HepG2 (cell line): ENCODE measurements at regions not wholly inside any gene's neighbourhood (a gene's known extent, or its start where the extent isn't known, plus 50 kb on each side); places are given as distances from the start of the nearest gene placed in this dataset.

Experiments
- ATAC-seq: fragments of 200-7000 bp; cut with Tn5 transposase; 3 replicates; pipeline ENCODE4 v1.9.1; 2020; ENCODE audit warnings: mild to moderate bottlenecking, moderate library complexity
- BruUV-seq: library from RNA; stranded (reverse); fragments of 400-500 nt; replicated peaks from 2 replicates; lab custom pipeline; 2021; lab: Mats Ljungman, UMichigan
- CTCF ChIA-PET: fragments of 300-600 bp; formaldehyde crosslinking; extraction: SDS; loops from one replicate; lab custom pipeline; 2021; ENCODE audit warnings: low total read pairs, inconsistent platforms, low intra/inter-chr PET ratio; lab: Yijun Ruan, JAX
- POLR2A ChIA-PET: fragments of 350-600 bp; sonication (Branson Sonifier 250); formaldehyde crosslinking; loops from one replicate; lab custom pipeline; 2020; ENCODE audit warnings: antibody characterized with exemption, inconsistent platforms; lab: Yijun Ruan, JAX
- DNase-seq: peaks from one replicate; pipeline ENCODE4 v3.0.0-alpha.2; 2015; ENCODE audit warnings: low spot score
- FAIRE-seq: peaks from 3 replicates; lab custom pipeline; 2011; peaks lifted over from hg19 to GRCh38; lab: Jason Lieb, UNC
- H2AFZ ChIP-seq: one replicate; pipeline ENCODE4 v1.6.1; 2011; ENCODE audit warnings: low read length, inconsistent platforms
- H3K27ac ChIP-seq: fragments of 300-600 bp; 3 replicates; pipeline ENCODE4 v1.8.0; 2011; ENCODE audit warnings: mixed run types, mild to moderate bottlenecking, mixed read lengths, low read length, inconsistent platforms; ENCODE audit not compliant: insufficient read depth; ENCODE audit errors: extremely low read length
- H3K27me3 ChIP-seq, 2 experiments: fragments of 200-600 bp in 1 of 2; 2 replicates in 1 of 2; 3 replicates in 1 of 2; pipeline versions ENCODE4 v1.6.0 to v1.8.0; 2011; ENCODE audit warnings: low read length in 2 of 2, mild to moderate bottlenecking in 2 of 2, moderate library complexity in 2 of 2, inconsistent platforms in 1 of 2; ENCODE audit not compliant: insufficient read depth in 2 of 2, control insufficient read depth in 1 of 2
- H3K36me3 ChIP-seq, 2 experiments: fragments of 200-600 bp in 1 of 2; replicated peaks in 1 of 2; 2 replicates in 1 of 2; 3 replicates in 1 of 2; pipeline versions ENCODE4 v1.5.1 to v1.8.0; 2011; ENCODE audit warnings: low read length in 2 of 2, inconsistent platforms in 1 of 2; ENCODE audit not compliant: insufficient read depth in 2 of 2, control insufficient read depth in 1 of 2
- H3K4me1 ChIP-seq: 2 replicates; pipeline ENCODE4 v1.5.1; 2012; ENCODE audit warnings: low read length, inconsistent platforms; ENCODE audit not compliant: insufficient read depth
- H3K4me2 ChIP-seq: 2 replicates; pipeline ENCODE4 v1.6.0; 2011; ENCODE audit warnings: low read depth, low read length, inconsistent platforms
- H3K4me3 ChIP-seq, 3 experiments: fragments of 200-600 bp in 1 of 3; sonication (generic), shearing (Covaris generic) in 1 of 3; replicated peaks in 1 of 3; 2 replicates each; pipeline ENCODE4 v1.5.1; 2011 to 2016; ENCODE audit warnings: low read length in 3 of 3, inconsistent platforms in 2 of 3, low read depth in 2 of 3, mild to moderate bottlenecking in 2 of 3, control low read depth in 1 of 3, mixed read lengths in 1 of 3; ENCODE audit not compliant: insufficient read depth in 1 of 3
- H3K79me2 ChIP-seq: one replicate; pipeline ENCODE4 v1.6.1; 2011; ENCODE audit warnings: low read length, inconsistent platforms; ENCODE audit not compliant: insufficient read depth
- H3K9ac ChIP-seq: 2 replicates; pipeline ENCODE4 v1.6.0; 2011; ENCODE audit warnings: mild to moderate bottlenecking, low read depth, low read length, inconsistent platforms; ENCODE audit not compliant: insufficient read depth
- H3K9me3 ChIP-seq: 2 replicates; pipeline ENCODE4 v1.5.1; 2012; ENCODE audit warnings: mild to moderate bottlenecking, low read length
- H4K20me1 ChIP-seq: 2 replicates; pipeline ENCODE4 v1.6.0; 2011; ENCODE audit warnings: inconsistent platforms, mild to moderate bottlenecking, low read length, moderate library complexity; ENCODE audit not compliant: insufficient read depth
- ARNT ChIP-seq: fragments of 450-650 bp; IDR thresholded peaks from 2 replicates; pipeline ENCODE4 v1.6.1; 2017
- MTF1 ChIP-seq: sonication (generic); formaldehyde crosslinking; IDR thresholded peaks from 2 replicates; pipeline ENCODE4 v1.5.0; 2020; ENCODE audit warnings: missing genetic modification reagents
- NR2F2 ChIP-seq: IDR thresholded peaks from 2 replicates; pipeline ENCODE4 v1.6.1; 2012; ENCODE audit warnings: low read depth, inconsistent platforms, borderline replicate concordance
- SMAD1 ChIP-seq: sonication (generic); formaldehyde crosslinking; IDR thresholded peaks from 2 replicates; pipeline ENCODE4 v1.4.0; 2020; ENCODE audit warnings: missing genetic modification reagents, low read depth, mild to moderate bottlenecking, borderline replicate concordance
- SPEN ChIP-seq: sonication (generic); formaldehyde crosslinking; IDR thresholded peaks from 2 replicates; pipeline ENCODE4 v1.5.1; 2020; ENCODE audit warnings: low read depth, mild to moderate bottlenecking, missing genetic modification reagents
- ZNF205 ChIP-seq: IDR thresholded peaks from 2 replicates; pipeline ENCODE4 v1.6.1; 2018; ENCODE audit warnings: missing biosample characterization, missing genetic modification reagents
- ZNF629 ChIP-seq: sonication (generic); formaldehyde crosslinking; conservative IDR thresholded peaks from 2 replicates; pipeline ENCODE4 v1.5.0; 2020; ENCODE audit warnings: missing genetic modification reagents
- ZNF761 ChIP-seq: sonication (generic); formaldehyde crosslinking; conservative IDR thresholded peaks from 2 replicates; pipeline ENCODE4 v1.4.0; 2020; ENCODE audit warnings: mild to moderate bottlenecking, missing genetic modification reagents
- WGBS: methylation state at CpG from one replicate; pipeline ENCODE4 v1.1.6; 2017; ENCODE audit warnings: low lambda C conversion rate; 5-methylcytosine and 5-hydroxymethylcytosine counted together
- in situ Hi-C: cut with HindIII; loops from 2 replicates; pipeline ENCODE4 v1.10.0; 2017; ENCODE audit warnings: low pct_unique_long_range_greater_than_20kb; ENCODE audit not compliant: extremely low pct_ligation_motif_present
- intact Hi-C: fragments of 100-400 bp; cut with micrococcal nuclease; formaldehyde crosslinking; loops from one replicate; pipeline ENCODE4 v1.10.0; 2022; ENCODE audit not compliant: unreplicated experiment
- TF ChIP-seq, protein P1 (sequence below): sonication (generic); formaldehyde crosslinking; conservative IDR thresholded peaks from 2 replicates; pipeline ENCODE4 v1.4.0; 2020; ENCODE audit warnings: missing genetic modification reagents
- TF ChIP-seq, protein P2 (sequence below): sonication (generic); formaldehyde crosslinking; IDR thresholded peaks from one replicate; pipeline ENCODE4 v1.5.1; 2020; ENCODE audit warnings: mild to moderate bottlenecking, missing genetic modification reagents; ENCODE audit errors: not compliant biosample characterization
- TF ChIP-seq, protein P3 (sequence below): sonication (generic); formaldehyde crosslinking; IDR thresholded peaks from 2 replicates; pipeline ENCODE4 v1.4.0; 2020; ENCODE audit warnings: missing genetic modification reagents

DNA sequence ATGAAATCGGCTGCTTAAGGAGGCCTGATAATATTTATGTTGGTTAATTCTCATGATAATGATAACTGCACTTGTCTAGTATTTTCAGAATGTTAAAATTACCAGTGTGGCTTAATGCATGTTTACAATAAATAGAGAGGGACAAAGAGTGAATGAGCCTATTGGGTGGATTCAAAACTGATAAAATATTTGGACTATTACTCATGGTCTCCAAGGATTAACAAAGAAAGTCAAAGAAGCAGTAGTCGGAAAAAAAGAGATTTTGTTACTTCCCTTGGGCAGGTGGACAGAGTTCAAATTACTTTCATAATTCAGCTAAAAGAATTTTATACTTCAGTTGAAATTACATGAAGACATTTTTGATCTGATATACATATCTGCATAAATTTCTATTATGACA is 258.2 kb upstream of the PMFBP1 start:
- in situ Hi-C loops = no loop called here
- POLR2A ChIA-PET = no interaction called here
- intact Hi-C loops = no loop called here
- DNase-seq (no peak), FAIRE-seq (no peak), ATAC-seq (no peak)
- Histone ChIP-seq H3K4me3 (no peak overlapping the region), H3K9ac (no peak overlapping the region), H4K20me1 (no peaks in the 10 kb centered on the region), H2AFZ (no peak overlapping the region), H3K4me1 (no peaks in the 10 kb centered on the region), H3K27ac (no peak overlapping the region), H3K4me2 (no peak overlapping the region), H3K79me2 (no peaks in the 10 kb centered on the region), H3K27me3 (no peaks in the 10 kb centered on the region), H3K9me3 (peaks cover 21% of the 10 kb centered on the region), H3K36me3 (peaks cover 0 to 3% of the 10 kb centered on the region in 2 experiments; a peak in 2 of 5 replicates)
- no TSS peak for BruUV-seq
- 87% methylated on average over 2 of the region's 2 CpGs for WGBS
- CTCF ChIA-PET = no interaction called here
- TF ChIP-seq ZNF205 (CRISPR knock-in tag) (no peak), MTF1 (no peak), ZNF629 (CRISPR knock-in tag) (no peak), ZNF761 (CRISPR knock-in tag) (no peak), SMAD1 (CRISPR knock-in tag) (no peak), NR2F2 (no peak), ARNT (no peak), SPEN (CRISPR knock-in tag) (no peak)
- TF ChIP-seq, protein P1, sequence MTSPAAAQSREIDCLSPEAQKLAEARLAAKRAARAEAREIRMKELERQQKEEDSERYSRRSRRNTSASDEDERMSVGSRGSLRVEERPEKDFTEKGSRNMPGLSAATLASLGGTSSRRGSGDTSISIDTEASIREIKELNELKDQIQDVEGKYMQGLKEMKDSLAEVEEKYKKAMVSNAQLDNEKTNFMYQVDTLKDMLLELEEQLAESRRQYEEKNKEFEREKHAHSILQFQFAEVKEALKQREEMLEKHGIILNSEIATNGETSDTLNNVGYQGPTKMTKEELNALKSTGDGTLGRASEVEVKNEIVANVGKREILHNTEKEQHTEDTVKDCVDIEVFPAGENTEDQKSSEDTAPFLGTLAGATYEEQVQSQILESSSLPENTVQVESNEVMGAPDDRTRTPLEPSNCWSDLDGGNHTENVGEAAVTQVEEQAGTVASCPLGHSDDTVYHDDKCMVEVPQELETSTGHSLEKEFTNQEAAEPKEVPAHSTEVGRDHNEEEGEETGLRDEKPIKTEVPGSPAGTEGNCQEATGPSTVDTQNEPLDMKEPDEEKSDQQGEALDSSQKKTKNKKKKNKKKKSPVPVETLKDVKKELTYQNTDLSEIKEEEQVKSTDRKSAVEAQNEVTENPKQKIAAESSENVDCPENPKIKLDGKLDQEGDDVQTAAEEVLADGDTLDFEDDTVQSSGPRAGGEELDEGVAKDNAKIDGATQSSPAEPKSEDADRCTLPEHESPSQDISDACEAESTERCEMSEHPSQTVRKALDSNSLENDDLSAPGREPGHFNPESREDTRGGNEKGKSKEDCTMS (CRISPR knock-in tag) = no peak
- TF ChIP-seq, protein P2, sequence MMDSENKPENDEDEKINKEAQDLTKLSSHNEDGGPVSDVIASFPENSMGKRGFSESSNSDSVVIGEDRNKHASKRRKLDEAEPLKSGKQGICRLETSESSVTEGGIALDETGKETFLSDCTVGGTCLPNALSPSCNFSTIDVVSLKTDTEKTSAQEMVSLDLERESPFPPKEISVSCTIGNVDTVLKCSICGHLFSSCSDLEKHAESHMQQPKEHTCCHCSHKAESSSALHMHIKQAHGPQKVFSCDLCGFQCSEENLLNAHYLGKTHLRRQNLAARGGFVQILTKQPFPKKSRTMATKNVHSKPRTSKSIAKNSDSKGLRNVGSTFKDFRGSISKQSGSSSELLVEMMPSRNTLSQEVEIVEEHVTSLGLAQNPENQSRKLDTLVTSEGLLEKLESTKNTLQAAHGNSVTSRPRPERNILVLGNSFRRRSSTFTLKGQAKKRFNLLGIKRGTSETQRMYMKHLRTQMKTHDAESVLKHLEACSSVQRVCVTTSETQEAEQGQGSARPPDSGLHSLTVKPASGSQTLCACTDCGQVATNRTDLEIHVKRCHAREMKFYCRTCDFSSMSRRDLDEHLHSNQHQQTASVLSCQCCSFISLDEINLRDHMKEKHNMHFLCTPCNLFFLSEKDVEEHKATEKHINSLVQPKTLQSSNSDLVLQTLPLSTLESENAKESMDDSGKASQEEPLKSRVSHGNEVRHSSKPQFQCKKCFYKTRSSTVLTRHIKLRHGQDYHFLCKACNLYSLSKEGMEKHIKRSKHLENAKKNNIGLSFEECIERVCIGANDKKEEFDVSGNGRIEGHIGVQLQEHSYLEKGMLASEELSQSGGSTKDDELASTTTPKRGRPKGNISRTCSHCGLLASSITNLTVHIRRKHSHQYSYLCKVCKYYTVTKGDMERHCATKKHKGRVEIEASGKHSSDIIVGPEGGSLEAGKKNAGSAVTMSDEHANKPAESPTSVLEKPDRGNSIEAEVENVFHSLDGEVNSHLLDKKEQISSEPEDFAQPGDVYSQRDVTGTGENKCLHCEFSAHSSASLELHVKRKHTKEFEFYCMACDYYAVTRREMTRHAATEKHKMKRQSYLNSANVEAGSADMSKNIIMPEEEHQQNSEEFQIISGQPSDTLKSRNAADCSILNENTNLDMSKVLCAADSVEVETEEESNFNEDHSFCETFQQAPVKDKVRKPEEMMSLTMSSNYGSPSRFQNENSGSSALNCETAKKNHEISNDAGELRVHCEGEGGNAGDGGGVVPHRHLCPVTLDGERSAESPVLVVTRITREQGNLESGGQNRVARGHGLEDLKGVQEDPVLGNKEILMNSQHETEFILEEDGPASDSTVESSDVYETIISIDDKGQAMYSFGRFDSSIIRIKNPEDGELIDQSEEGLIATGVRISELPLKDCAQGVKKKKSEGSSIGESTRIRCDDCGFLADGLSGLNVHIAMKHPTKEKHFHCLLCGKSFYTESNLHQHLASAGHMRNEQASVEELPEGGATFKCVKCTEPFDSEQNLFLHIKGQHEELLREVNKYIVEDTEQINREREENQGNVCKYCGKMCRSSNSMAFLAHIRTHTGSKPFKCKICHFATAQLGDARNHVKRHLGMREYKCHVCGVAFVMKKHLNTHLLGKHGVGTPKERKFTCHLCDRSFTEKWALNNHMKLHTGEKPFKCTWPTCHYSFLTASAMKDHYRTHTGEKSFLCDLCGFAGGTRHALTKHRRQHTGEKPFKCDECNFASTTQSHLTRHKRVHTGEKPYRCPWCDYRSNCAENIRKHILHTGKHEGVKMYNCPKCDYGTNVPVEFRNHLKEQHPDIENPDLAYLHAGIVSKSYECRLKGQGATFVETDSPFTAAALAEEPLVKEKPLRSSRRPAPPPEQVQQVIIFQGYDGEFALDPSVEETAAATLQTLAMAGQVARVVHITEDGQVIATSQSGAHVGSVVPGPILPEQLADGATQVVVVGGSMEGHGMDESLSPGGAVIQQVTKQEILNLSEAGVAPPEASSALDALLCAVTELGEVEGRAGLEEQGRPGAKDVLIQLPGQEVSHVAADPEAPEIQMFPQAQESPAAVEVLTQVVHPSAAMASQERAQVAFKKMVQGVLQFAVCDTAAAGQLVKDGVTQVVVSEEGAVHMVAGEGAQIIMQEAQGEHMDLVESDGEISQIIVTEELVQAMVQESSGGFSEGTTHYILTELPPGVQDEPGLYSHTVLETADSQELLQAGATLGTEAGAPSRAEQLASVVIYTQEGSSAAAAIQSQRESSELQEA (CRISPR knock-in tag) = no peak
- TF ChIP-seq, protein P3, sequence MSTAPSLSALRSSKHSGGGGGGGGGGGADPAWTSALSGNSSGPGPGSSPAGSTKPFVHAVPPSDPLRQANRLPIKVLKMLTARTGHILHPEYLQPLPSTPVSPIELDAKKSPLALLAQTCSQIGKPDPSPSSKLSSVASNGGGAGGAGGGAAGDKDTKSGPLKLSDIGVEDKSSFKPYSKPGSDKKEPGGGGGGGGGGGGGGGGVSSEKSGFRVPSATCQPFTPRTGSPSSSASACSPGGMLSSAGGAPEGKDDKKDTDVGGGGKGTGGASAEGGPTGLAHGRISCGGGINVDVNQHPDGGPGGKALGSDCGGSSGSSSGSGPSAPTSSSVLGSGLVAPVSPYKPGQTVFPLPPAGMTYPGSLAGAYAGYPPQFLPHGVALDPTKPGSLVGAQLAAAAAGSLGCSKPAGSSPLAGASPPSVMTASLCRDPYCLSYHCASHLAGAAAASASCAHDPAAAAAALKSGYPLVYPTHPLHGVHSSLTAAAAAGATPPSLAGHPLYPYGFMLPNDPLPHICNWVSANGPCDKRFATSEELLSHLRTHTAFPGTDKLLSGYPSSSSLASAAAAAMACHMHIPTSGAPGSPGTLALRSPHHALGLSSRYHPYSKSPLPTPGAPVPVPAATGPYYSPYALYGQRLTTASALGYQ (CRISPR knock-in tag) = no peak
